Esophagus muscularis mucosa (tissue), 3 donors: ENCODE measurements at regions not wholly inside any gene's neighbourhood (a gene's known extent, or its start where the extent isn't known, plus 50 kb on each side); places are given as distances from the start of the nearest gene placed in this dataset.

ENCODE experiments used
- CTCF ChIP-seq, 3 experiments: fragments of 200-600 bp in 2 of 3; fragments of 450-650 bp in 1 of 3; sonication (generic) in 2 of 3; IDR thresholded peaks; one replicate each; pipeline ENCODE4 v1.5.1; 2017 to 2019; ENCODE audit warnings: antibody characterized with exemption in 3 of 3, mild to moderate bottlenecking in 2 of 3, moderate library complexity in 1 of 3
- EP300 ChIP-seq: sonication (generic); formaldehyde crosslinking; IDR thresholded peaks from one replicate; pipeline ENCODE4 v1.6.1; 2017; ENCODE audit warnings: antibody characterized with exemption

GRCh38 chr5:145473042-145473642 lies 362.0 kb downstream of the PRELID2 start:
- TF ChIP-seq CTCF (IDR thresholded peaks at IDR 0.05) (no peak), EP300 (no peak)
